B cell (primary cell): ENCODE measurements at regions not wholly inside any gene's neighbourhood (a gene's known extent, or its start where the extent isn't known, plus 50 kb on each side); places are given as distances from the start of the nearest gene placed in this dataset.

Experiments used
- ATAC-seq: fragments of 200-7000 bp; cut with Tn5 transposase; one replicate; pipeline ENCODE4 v1.10.0; 2021; ENCODE audit warnings: low read depth, mild to moderate bottlenecking, moderate number of reproducible peaks, moderate library complexity
- CTCF ChIA-PET: fragments of 350-600 bp; sonication (Branson Sonifier 250); formaldehyde crosslinking; loops from one replicate; lab custom pipeline; 2021; ENCODE audit warnings: antibody characterized with exemption, inconsistent platforms; lab: Charles Lee
- POLR2A ChIA-PET: fragments of 350-600 bp; sonication (Branson Sonifier 250); formaldehyde crosslinking; loops from one replicate; lab custom pipeline; 2021; ENCODE audit warnings: antibody characterized with exemption; lab: Charles Lee
- DNase-seq: peaks from one replicate; pipeline ENCODE4 v3.0.0; 2013
- H2AFZ ChIP-seq: 2 replicates; pipeline ENCODE4 v1.6.1; 2012; ENCODE audit warnings: mild to moderate bottlenecking, low read depth, low read length; ENCODE audit not compliant: insufficient read depth, poor library complexity, severe bottlenecking
- H3K27ac ChIP-seq, 2 donors: 1 replicate in 1 of 2; 2 replicates in 1 of 2; pipeline ENCODE4 v1.5.1; 2012 to 2013; ENCODE audit warnings: low read length in 2 of 2, mild to moderate bottlenecking in 2 of 2, moderate library complexity in 1 of 2
- H3K27me3 ChIP-seq, 4 experiments: fragments of 200-600 bp in 1 of 4; sonication (generic) in 1 of 4; replicated peaks in 1 of 4; 1 replicate in 2 of 4; 2 replicates in 2 of 4; pipeline versions ENCODE4 v1.6.1 to v1.7.0; 2013 to 2016; ENCODE audit warnings: low read length in 3 of 4, mild to moderate bottlenecking in 2 of 4, mixed read lengths in 1 of 4, moderate library complexity in 1 of 4; ENCODE audit not compliant: insufficient read depth in 4 of 4, control insufficient read depth in 3 of 4; ENCODE audit errors: control extremely low read depth in 1 of 4
- H3K36me3 ChIP-seq, 2 experiments: replicated peaks in 1 of 2; 1 replicate in 1 of 2; 2 replicates in 1 of 2; pipeline versions ENCODE4 v1.6.1 to v1.7.1; 2013; ENCODE audit warnings: low read length in 1 of 2; ENCODE audit not compliant: insufficient read depth in 2 of 2, control insufficient read depth in 1 of 2; ENCODE audit errors: control extremely low read depth in 1 of 2, extremely low read depth in 1 of 2
- H3K4me1 ChIP-seq, 2 donors: fragments of 200-600 bp in 1 of 2; sonication (generic) in 1 of 2; 1 replicate in 1 of 2; 2 replicates in 1 of 2; pipeline versions ENCODE4 v1.5.1 to v1.6.1; 2013 to 2017; ENCODE audit warnings: low read length in 2 of 2; ENCODE audit not compliant: control insufficient read depth in 2 of 2, insufficient read depth in 2 of 2
- H3K4me2 ChIP-seq: replicated peaks from 2 replicates; pipeline ENCODE3; 2012; ENCODE audit warnings: mild to moderate bottlenecking, low read depth, low read length; ENCODE audit not compliant: poor library complexity, severe bottlenecking
- H3K4me3 ChIP-seq, 5 experiments: fragments of 200-600 bp in 1 of 5; sonication (generic) in 1 of 5; 1 replicate in 3 of 5; 2 replicates in 2 of 5; pipeline versions ENCODE4 v1.5.1 to v1.7.0; 2011 to 2016; ENCODE audit warnings: low read length in 4 of 5, mild to moderate bottlenecking in 4 of 5, low read depth in 2 of 5, control low read depth in 1 of 5, moderate library complexity in 1 of 5; ENCODE audit not compliant: insufficient read depth in 1 of 5; ENCODE audit errors: control extremely low read depth in 1 of 5, extremely low read depth in 1 of 5
- H3K79me2 ChIP-seq: fragments of 200-600 bp; sonication (generic); one replicate; pipeline ENCODE4 v1.6.0; 2016; ENCODE audit warnings: low read length; ENCODE audit not compliant: control insufficient read depth, insufficient read depth
- H3K9ac ChIP-seq: fragments of 200-600 bp; sonication (generic); 2 replicates; pipeline ENCODE4 v1.6.1; 2017; ENCODE audit warnings: mild to moderate bottlenecking, low read length, moderate library complexity
- H3K9me3 ChIP-seq, 3 donors: one replicate each; pipeline versions ENCODE4 v1.6.1 to v1.7.1; 2013; ENCODE audit warnings: low read length in 2 of 3; ENCODE audit not compliant: control insufficient read depth in 2 of 3, insufficient read depth in 1 of 3; ENCODE audit errors: control extremely low read depth in 1 of 3
- H4K20me1 ChIP-seq: 2 replicates; pipeline ENCODE4 v1.6.0; 2012; ENCODE audit warnings: mild to moderate bottlenecking, low read length; ENCODE audit not compliant: insufficient read depth, control insufficient read depth, poor library complexity, severe bottlenecking
- H3K27ac Mint-ChIP-seq: one replicate; pipeline ENCODE4 v1.8.0; 2021; ENCODE audit warnings: mixed read lengths
- H3K27me3 Mint-ChIP-seq: one replicate; pipeline ENCODE4 v1.8.0; 2021; ENCODE audit warnings: mixed read lengths
- H3K4me1 Mint-ChIP-seq: one replicate; pipeline ENCODE4 v1.8.0; 2021; ENCODE audit warnings: mixed read lengths
- H3K4me3 Mint-ChIP-seq: one replicate; pipeline ENCODE4 v1.8.0; 2021; ENCODE audit warnings: mixed read lengths
- H3K9me3 Mint-ChIP-seq: one replicate; pipeline ENCODE4 v1.8.0; 2022; ENCODE audit warnings: mixed read lengths; ENCODE audit not compliant: insufficient read depth
- EZH2 ChIP-seq: IDR thresholded peaks from 2 replicates; pipeline ENCODE4 v1.6.1; 2012; ENCODE audit warnings: borderline replicate concordance, low read depth, mild to moderate bottlenecking, moderate library complexity, low read length; ENCODE audit not compliant: insufficient read depth, poor library complexity, severe bottlenecking
- WGBS: methylation state at CpG from one replicate; pipeline ENCODE4 v1.1.5; 2013; ENCODE audit warnings: missing lambda C conversion rate; ENCODE audit not compliant: insufficient coverage; 5-methylcytosine and 5-hydroxymethylcytosine counted together
- intact Hi-C: fragments of 100-400 bp; cut with micrococcal nuclease; formaldehyde crosslinking; loops from one replicate; pipeline ENCODE4 v1.10.0; 2022
- TF ChIP-seq, protein P1 (sequence below): fragments of 200-600 bp; IDR thresholded peaks from one replicate; pipeline ENCODE4 v1.8.0; 2022; ENCODE audit warnings: antibody characterized with exemption, mild to moderate bottlenecking

DNA sequence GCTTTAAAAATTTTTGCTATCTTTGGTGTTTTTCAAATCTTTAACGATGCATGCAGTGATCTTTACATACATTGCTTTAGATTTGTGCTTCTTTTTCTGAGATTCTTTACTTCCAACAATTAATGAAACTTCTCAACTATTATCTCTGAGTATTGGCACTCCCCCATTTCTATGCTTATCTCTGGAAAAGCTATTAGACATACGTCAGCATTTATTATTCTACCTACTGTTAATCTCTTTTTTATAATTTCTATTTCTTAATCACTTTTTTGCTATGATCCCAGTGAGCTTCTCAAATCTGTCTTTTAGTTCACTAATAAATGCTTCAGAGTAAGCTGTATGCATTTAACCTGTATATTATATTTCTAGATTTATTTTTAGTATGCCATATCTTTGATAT, 264.2 kb upstream of the TFAP2D start:
- H3K4me1 ChIP-seq: no peaks in the 10 kb centered on the region
- H3K79me2 ChIP-seq: no peaks in the 10 kb centered on the region
- Mint-ChIP-seq H3K9me3 (peaks cover 2% of the 10 kb centered on the region), H3K27ac (no peak overlapping the region), H3K4me1 (no peaks in the 10 kb centered on the region), H3K27me3 (no peaks in the 10 kb centered on the region), H3K4me3 (no peak overlapping the region)
- H3K36me3 ChIP-seq: no peaks in the 10 kb centered on the region
- H3K4me2 ChIP-seq: no peak overlapping the region
- no peaks in the 10 kb centered on the region for H3K9me3 ChIP-seq
- POLR2A ChIA-PET: no interaction called here
- no peak overlapping the region for H3K9ac ChIP-seq
- TF ChIP-seq EZH2: no peak
- TF ChIP-seq, protein P1, sequence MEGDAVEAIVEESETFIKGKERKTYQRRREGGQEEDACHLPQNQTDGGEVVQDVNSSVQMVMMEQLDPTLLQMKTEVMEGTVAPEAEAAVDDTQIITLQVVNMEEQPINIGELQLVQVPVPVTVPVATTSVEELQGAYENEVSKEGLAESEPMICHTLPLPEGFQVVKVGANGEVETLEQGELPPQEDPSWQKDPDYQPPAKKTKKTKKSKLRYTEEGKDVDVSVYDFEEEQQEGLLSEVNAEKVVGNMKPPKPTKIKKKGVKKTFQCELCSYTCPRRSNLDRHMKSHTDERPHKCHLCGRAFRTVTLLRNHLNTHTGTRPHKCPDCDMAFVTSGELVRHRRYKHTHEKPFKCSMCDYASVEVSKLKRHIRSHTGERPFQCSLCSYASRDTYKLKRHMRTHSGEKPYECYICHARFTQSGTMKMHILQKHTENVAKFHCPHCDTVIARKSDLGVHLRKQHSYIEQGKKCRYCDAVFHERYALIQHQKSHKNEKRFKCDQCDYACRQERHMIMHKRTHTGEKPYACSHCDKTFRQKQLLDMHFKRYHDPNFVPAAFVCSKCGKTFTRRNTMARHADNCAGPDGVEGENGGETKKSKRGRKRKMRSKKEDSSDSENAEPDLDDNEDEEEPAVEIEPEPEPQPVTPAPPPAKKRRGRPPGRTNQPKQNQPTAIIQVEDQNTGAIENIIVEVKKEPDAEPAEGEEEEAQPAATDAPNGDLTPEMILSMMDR: no peak
- DNase-seq: no peak
- intact Hi-C loops: no loop called here
- H4K20me1 ChIP-seq: no peaks in the 10 kb centered on the region
- no peak overlapping the region for H2AFZ ChIP-seq
- H3K4me3 ChIP-seq: no peak overlapping the region
- H3K27me3 ChIP-seq: no peaks in the 10 kb centered on the region
- CTCF ChIA-PET: no interaction called here
- no peak for ATAC-seq
- no peak overlapping the region for H3K27ac ChIP-seq
- 80% methylated on average over 1 of the region's 2 CpGs for WGBS

DNA sequence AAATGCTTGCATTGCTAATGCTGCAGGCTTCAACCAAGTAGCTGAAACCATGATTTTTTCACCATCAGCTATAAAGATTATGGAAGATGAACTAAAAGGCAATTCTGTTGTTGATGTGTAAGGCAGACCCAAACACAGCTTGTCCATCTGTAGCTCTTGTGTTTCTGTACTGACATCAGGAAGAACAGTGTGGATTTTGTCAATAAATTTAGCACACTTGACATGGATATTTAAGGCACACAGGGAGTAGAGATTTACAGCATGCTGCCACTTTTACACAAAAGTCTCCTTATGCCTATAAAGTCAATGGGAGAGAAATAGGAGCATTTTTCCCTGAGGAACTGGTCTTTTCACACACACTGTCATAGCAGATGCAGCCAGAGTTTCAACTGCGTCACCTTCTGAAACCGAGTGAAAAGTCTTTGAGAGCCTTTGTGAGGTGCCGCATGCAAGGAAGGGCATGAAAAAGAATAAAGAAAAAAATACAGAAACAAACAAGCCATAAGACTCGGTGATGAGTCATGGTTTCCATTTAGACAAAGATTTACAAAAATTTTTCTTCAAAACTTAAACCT, 261.4 kb upstream of the TFAP2D start:
- no peak for ATAC-seq
- Histone ChIP-seq H3K36me3 (no peaks in the 10 kb centered on the region), H3K9me3 (peaks cover 0 to 3% (median 0%) of the 10 kb centered on the region in 3 donors), H4K20me1 (no peaks in the 10 kb centered on the region), H3K4me3 (no peak overlapping the region), H3K4me2 (no peak overlapping the region), H2AFZ (no peak overlapping the region), H3K27ac (no peak overlapping the region), H3K27me3 (no peaks in the 10 kb centered on the region), H3K79me2 (no peaks in the 10 kb centered on the region), H3K4me1 (no peaks in the 10 kb centered on the region), H3K9ac (no peak overlapping the region)
- H3K9me3 Mint-ChIP-seq: peaks cover 2% of the 10 kb centered on the region
- no peak overlapping the region for H3K27ac Mint-ChIP-seq
- intact Hi-C loops: no loop called here
- no peak for TF ChIP-seq EZH2
- TF ChIP-seq, protein P1: no peak
- no peaks in the 10 kb centered on the region for H3K27me3 Mint-ChIP-seq
- H3K4me1 Mint-ChIP-seq: no peaks in the 10 kb centered on the region
- no CpG with 5 or more reads among the region's 4 CpGs for WGBS
- no peak for DNase-seq
- ChIA-PET POLR2A (no interaction called here), CTCF (no interaction called here)
- H3K4me3 Mint-ChIP-seq: no peak overlapping the region
